ENCODE measurements at regions not wholly inside any gene's neighbourhood (a gene's known extent, or its start where the extent isn't known, plus 50 kb on each side); places are given as distances from the start of the nearest gene placed in this dataset.
"Not testable (repeated sequence)": the region's sequence is repeated elsewhere in the genome, so short reads cannot be mapped to it uniquely, and the experiment has no call there.

DNA sequence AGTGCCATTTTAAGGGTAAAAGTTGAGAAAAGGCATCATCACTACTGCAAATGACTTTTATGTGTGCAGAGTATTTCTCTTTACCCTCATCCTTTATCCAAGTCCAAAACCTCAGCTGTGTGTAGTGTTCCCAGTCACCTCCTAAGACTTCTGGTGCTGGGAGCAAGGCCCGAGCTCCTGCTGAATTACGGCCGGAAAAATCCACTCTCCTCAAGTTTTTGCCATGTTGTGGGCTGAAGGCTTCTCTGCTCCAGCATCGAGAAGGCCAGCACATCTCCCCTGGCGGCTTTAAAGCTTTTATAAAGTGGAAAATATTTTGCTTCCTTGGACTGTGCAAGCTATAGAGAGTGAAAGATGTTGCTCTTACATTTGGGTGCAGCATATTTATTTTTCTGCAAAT, 153.2 kb upstream of the THBS2 start:
- FAIRE-seq (no peak), DNase-seq (ENCODE audit: low spot score) (no peak)

DNA sequence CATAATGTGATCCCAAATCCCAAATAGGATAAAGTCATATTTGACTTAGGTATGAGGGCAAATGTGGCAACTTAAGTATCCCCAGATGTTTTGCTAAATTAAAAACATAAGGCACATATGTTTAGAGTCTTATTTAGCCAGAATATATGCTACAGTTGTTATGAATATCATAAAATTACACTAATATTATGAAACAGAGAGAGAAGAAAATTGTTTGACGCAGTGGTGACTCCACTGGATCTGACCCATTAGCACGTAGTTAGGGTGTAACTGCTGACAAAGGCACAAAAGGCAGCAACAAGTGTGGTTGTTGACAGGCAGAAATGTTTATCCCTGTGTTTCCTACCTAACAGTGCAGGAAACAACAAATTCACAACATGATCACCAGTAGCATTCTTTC, 152.4 kb upstream of the THBS2 start:
- no peak for FAIRE-seq
- no peak for DNase-seq (ENCODE audit: low spot score)

GRCh38 chr6:169404828-169405227, 151.2 kb upstream of the THBS2 start:
- DNase-seq (ENCODE audit: low spot score) (no peak), FAIRE-seq (no peak)

DNA sequence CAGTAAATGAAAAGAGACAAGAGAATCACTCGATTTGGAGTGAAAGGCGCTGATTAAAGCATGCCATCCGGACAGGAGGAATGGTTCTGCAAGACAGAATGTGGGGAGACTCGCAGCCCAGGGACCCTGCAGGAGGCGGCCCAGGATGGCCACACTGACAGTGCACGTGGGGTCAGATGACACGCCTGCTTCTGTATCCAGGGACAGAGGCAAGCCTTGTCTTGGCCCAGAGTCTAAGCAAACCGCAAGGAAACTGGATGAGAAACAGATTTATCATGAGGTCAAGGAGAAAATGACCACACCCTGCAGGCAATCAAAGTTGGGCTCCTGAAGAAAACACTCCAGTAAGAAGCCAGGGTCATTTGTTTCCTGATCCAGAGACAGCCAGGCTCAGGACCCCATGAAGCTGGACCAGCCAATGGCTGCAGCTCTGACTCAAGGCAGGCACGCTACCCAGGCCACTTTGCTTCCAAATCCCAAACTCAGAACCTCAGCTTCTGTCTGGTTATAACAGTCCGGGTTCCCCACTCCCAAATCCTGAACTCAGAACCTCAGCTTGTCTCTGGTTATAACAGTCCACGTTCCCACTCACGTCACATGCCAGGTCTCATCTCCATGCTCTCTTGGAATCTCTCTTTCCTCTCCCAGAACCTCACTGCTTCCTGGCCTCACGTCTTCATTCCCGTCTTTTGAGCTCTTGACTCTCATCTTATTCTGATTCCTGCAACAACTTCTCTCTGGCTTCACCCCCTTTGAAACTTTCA, 144.9 kb upstream of the THBS2 start:
- no peak for DNase-seq (ENCODE audit: low spot score)
- FAIRE-seq, result no peak

- DNase-seq (ENCODE audit: low spot score) (no peak), FAIRE-seq (no peak)
Observed at GRCh38 chr6:169397684-169398083, 144.0 kb upstream of the THBS2 start.

- DNase-seq (ENCODE audit: low spot score), result no peak
- no peak for FAIRE-seq
Observed at GRCh38 chr6:169396554-169397163, 143.0 kb upstream of the THBS2 start.

DNA sequence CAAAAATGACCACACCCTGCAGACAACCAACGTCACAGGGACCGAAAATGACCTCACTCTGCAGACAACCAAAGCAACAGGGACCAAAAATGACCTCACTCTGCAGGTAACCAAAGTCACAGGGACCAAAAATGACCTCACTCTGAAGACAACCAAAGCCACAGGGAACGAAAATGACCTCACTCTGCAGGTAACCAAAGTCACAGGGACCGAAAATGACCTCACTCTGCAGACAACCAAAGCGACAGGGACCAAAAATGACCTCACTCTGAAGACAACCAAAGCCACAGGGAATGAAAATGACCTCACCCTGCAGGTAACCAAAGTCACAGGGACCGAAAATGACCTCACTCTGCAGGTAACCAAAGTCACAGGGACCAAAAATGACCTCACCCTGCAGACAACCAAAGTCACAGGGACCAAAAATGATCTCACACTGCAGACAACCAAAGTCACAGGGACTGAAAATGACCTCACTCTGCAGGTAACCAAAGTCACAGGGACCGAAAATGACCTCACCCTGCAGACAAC, 142.4 kb upstream of the THBS2 start:
- DNase-seq (ENCODE audit: low spot score); FAIRE-seq: not testable (repeated sequence)

GRCh38 chr6:169395080-169395805, 141.6 kb upstream of the THBS2 start:
- FAIRE-seq, result no peak
- no peak for DNase-seq (ENCODE audit: low spot score)

GRCh38 chr6:169393753-169394152, 140.1 kb upstream of the THBS2 start:
- FAIRE-seq, result no peak
- no peak for DNase-seq (ENCODE audit: low spot score)

DNA sequence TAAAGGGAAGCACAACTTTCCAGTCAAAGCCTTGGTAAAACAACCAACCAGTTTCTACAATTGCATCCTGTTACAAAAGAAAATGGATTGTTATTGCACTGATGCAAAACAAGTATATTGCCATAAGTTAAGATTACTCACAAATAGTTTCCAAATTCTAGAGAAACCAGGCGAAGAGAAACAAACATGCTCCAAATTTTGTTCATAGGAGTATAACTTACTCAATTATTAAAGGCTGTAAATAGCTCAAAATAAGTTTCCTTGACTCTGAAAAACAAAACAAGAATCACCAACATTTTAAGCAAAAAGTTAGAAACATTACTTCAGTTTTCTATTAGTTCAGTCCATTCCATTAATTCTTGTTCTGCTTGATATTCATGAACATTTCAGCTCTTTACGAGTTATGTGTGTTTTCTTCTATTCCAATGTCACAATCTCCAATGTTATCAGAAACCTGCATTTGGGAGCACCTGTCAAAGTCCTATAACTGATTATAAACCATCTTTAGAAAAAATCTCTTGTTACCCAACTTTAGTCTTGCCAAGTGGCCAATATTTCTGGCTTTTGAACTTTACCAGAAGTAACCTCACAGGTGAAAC, 137.9 kb upstream of the THBS2 start:
- no peak for DNase-seq (ENCODE audit: low spot score)
- no peak for FAIRE-seq

DNA sequence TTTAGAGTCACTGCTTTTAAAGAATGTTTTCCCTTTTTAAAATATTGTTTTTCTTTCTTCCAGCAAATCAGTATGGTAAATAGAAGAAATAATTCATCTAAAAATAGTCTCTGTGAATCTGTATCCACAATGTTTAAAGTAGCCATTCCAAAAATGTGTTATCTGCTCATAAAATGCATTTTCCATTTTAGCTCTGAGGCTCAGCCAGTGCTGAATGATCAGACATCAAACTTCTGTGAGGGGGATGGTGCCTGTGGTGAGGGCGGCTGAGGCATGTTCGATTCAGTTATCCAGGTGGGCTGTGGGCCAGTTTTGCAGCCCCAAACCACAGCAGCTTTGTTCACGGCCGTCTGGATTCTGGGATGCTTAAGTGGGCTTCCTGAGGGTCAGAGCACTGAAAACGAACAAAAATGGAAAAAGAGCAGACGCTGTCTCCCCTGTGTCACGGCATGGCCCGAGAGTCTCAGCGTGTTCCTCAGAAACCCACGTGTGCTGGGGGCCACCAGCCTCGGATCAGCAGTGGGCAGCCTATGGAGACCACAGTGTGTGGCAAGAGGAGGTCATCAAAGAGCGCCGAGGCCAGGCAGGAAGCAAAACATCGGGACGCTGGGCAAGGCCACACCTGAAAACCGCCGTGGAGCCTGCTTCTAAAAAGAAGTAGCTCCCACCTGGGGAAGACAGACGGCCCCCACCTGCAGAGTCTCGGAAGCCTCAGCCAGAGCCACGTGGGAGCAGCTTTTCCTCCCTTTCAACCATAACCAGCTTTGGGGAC, 134.9 kb upstream of the THBS2 start:
- DNase-seq (ENCODE audit: low spot score), result no peak

GRCh38 chr6:169387809-169388383, 134.2 kb upstream of the THBS2 start:
- DNase-seq (ENCODE audit: low spot score), result no peak
- no peak for FAIRE-seq

More for the DNA sequence above, 134.9 kb upstream of the THBS2 start:
- FAIRE-seq, result no peak

DNA sequence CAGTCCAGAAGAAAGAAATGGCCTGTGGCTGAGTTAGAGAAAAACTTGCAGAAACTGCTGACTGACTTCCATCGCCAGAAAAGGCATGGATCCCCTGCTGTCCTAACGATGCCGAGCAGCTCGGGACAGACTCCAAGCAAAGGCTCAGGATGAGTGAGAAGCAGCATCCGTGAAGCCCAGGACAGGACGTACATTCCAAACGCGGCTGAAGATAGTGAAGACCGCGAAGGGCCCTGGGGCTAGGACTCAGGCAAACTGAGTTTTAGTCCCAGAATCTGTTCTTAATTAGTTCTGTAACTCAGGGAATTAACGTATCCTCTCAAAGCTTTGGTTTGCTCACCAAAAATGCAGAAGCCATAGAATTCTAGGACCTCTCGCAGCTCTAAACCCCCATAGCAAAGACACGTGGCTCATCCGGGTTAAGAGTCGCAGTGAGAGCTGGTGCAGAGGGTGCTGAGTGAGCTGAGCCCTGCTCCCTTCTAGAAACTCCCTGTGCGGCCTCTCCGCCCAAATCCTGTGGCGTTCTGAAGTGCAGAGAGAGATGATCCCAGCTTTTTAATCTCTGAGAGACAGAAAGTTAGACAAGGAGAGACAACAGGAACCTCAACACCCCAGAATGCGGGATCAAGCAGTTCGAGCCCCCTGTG, 132.9 kb upstream of the THBS2 start:
- DNase-seq (ENCODE audit: low spot score) (no peak), FAIRE-seq (no peak)

DNA sequence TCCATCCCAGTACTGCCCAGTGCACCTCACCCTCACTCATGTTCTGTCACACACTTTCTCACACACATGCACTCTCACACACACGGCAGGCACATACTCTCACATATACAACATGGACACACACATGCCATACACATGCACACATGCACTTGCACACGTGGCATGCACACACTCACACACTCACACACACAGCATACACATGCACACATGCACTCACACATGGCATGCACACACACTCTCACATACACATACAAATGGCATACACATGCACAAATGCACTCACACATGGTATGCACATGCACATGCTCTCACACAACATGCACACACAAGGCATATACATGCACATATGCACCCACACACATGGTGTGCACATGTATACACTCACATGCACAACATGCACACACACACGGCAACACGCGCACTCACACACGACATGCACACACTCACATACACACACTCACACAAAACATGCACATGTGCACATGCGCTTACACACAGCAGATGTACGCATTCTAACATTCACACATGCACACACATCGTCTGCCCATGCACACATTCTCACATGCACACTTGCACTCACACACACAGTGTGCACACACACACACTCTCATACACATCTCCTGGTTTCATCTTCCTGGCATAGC, 131.7 kb upstream of the THBS2 start:
- no peak for FAIRE-seq
- DNase-seq (ENCODE audit: low spot score), result no peak

GRCh38 chr6:169384291-169384690, 130.6 kb upstream of the THBS2 start:
- no peak for DNase-seq (ENCODE audit: low spot score)
- FAIRE-seq, result no peak

DNA sequence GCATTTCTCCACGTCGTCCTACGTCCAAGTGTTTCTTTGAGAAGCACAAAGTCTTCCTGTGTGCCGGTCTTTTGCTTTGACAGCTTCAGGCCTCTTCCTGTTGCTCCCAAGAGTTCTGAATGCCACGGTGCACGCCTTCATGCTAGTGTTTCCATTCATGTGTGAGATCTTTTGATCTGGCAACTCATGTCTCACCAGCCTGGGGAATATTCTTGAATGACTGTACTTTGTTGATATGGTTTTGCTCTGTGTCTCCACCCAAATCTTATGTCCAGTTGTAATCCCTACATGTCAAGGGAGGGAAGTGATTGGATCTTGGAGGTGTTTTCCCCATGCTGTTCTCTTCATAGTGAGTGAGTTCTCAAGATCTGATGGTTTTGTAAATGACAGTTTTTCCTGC, 129.6 kb upstream of the THBS2 start:
- FAIRE-seq (no peak), DNase-seq (ENCODE audit: low spot score) (no peak)

- FAIRE-seq, result no peak
- DNase-seq (ENCODE audit: low spot score), result no peak
Observed at GRCh38 chr6:169382735-169383134, 129.1 kb upstream of the THBS2 start.

- DNase-seq (ENCODE audit: low spot score) (no peak), FAIRE-seq (no peak)
Observed at GRCh38 chr6:169381988-169382387, 128.3 kb upstream of the THBS2 start.

DNA sequence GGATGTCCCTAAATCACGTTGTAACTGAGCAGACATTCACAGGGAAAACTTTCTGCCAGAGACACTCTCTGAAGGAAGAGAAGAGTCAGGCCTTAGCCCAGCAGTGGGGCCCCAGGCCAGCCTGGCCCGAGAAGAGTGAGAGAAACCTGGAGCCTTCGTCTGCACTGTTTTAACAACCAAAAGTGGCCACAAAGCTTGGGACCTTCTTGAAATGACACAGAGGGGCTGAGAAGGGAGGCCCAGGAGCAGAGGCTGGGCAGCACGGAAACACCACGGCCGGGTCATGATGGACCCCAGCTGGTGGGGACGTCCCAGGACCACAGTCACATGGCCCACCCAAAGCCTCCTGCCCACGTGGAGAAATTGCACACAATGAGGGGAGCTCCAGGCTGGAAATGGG, 126.8 kb upstream of the THBS2 start:
- no peak for FAIRE-seq
- no peak for DNase-seq (ENCODE audit: low spot score)

All from RCC 7860 (cell line).